GM18909 (cell line): ENCODE measurements at regions not wholly inside any gene's neighbourhood (a gene's known extent, or its start where the extent isn't known, plus 50 kb on each side); places are given as distances from the start of the nearest gene placed in this dataset.
"Not testable (repeated sequence)": the region's sequence is repeated elsewhere in the genome, so short reads cannot be mapped to it uniquely, and the experiment has no call there.

Experiments
- ATAC-seq: cut with Tn5 transposase; IDR thresholded peaks from one replicate; pipeline ENCODE4 v1.9.1; 2021; ENCODE audit warnings: mild to moderate bottlenecking; ENCODE audit not compliant: unreplicated experiment, poor library complexity

DNA sequence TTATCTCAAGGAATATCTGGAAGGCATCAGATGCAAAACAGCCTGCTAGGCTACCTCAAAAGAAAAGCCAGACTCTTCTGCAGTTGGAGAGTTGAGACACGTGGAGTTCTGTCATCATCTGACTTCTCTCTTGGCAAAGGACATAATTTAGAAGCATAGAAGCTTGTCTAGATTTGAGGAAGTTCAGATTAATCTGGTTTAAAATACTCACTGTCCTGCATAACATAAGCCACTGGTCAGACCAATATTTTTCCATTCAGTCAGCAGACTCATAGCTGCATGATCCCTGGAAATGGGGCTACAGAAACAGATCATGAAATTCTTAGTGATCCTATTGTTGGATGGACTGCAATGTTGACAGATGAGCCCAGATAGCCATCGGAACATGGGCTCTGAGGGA, 349.0 kb downstream of the TXNL1 start:
- ATAC-seq = no peak

DNA sequence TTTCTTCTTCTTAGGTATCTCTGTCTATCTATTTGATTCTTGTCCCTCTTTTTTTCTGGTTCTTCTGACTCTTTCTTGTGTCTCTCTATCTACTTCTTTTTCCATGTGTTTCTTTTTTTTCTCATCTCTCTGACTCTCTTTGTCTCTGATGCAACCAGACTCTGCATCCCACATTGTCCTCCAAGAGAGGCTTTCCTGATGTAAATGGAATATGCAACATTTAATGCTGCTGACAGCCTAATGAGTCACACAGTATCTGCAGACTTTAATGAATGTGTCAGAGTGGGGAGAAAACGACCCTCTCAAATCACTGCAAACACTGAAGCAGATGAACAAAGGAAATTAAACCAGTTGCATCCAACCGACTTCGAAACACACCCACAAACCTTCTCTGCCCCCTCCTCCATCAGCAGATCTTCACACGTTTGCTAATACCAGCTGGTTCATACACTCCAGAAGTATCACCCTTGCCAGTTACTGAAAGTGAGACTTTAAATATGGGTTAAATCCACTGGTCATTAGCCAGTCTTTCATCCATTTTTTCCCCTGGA, 351.5 kb downstream of the TXNL1 start:
- ATAC-seq = no peak

DNA sequence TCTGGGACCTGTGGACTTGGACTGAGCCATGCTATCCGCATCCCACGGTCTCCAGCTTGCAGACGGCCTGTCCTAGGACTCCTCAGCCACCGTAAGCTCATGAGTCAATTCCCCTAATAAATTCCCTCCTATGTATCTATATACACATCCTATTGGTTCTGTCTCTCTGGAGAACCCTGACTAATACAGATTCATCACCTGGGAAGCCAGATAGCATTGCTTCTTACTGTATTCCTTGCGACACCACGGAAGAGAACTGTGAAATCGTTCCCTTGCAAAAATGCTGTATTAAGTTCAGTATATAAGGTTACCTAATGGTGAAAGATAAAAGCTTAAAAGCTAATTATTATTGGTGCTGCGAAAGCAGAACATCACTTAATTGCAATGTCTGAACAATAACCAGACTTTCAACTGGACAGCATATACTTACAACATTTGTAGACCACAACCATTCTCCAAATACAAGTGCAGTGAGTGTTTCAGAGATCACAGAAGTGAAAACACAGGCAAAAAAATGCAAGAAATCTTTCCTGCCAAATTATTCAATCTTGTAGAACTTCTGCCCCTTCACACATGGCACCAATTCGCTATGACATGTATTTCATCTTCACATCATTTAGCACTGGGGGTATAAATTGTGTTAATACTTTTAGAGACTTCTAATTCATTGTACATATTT, 352.9 kb downstream of the TXNL1 start:
- no peak for ATAC-seq

DNA sequence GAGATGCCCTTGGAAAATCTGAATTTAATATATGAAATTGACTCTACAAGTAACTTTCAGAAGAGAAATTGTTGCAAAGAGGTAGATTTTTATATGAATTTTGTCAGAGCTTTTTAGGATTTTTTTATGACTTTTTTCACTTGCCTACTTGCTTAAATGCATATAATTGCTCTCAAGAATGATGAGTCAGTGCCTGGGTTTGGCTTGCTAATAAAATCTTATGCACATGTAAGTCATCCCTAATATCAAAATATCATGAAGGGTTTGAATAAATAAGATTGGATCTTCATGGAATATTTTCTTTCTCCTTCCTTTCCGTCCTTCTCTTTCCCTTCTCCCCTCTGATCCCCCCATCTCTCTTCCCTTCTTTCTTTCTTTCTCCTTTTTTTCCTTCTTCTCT, 354.1 kb downstream of the TXNL1 start:
- no peak for ATAC-seq

DNA sequence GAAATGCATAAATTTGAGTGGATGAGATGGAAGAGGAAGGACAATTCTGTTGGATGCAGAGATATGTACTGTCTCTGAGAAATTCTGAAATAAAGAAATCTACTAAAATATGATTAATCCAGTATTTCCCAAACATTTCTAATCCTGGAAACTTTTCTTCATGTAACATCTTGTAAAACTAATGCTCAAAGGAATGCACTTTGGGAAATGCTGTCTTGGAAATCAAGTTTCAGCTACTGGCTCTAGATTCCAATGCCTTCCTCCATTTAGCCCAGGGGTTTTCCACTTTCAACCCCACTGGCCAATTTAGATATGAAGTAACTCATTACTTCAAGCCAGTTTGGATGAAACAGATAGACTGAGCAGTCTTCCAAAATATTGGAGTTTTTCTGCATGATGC, 355.1 kb downstream of the TXNL1 start:
- ATAC-seq = no peak

DNA sequence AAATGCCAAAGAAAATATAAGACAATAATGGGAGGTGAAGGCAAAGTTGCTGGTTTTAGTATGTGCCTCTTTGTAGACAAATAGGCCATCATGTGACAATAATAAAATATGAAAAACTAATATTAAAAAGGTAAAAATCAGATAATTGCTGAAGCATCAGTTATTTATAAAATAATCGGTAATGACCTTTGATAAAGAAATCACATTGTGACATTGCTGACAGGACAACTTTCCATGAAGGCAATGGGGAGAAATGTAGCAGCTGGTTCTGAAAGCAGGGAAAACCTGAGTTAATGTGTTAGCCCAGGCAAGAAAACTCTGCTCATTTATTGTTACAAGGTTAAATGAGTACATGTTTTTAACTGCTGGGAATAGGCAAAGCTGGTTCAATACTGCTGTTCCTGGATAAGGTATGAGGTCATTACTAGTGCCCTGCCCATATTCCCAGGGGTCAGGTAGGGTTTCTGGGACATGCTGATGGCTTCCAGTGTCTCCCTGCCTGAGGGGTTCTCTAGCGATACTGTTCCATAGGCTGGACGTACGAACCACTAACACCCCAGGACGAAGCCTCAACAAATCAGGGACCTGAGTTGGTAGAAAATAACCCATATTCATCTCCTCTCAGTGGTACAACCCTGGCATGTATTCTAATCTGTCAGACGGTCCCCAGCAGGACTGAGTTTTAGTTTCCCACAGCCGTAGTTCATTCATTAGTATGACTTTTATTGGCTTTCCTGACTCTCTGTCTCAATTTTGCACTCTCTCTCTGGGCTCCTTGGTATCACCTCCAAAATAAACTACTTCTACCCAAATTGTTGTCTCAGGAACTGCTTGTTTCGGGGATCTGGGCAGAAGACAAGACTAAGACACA, 355.9 kb downstream of the TXNL1 start:
- no peak for ATAC-seq

DNA sequence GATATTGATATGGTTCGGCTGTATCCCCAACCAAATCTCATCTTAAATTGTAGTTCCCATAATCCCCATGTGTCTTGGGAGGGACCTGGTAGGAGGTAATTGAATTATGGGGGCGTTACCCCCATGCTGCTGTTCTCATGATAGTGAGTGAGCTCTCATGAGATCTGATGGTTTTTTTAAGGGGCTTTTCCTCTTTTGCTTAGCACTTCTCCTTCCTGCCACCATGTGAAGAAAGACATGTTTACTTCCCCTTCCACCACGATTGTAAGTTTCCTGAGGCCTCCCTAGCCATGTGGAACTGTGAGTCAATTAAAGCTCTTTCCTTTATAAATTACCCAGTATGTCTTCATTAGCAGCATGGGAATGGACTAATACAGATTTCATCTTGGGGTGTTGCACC, 358.6 kb downstream of the TXNL1 start:
- not testable (repeated sequence) for ATAC-seq

DNA sequence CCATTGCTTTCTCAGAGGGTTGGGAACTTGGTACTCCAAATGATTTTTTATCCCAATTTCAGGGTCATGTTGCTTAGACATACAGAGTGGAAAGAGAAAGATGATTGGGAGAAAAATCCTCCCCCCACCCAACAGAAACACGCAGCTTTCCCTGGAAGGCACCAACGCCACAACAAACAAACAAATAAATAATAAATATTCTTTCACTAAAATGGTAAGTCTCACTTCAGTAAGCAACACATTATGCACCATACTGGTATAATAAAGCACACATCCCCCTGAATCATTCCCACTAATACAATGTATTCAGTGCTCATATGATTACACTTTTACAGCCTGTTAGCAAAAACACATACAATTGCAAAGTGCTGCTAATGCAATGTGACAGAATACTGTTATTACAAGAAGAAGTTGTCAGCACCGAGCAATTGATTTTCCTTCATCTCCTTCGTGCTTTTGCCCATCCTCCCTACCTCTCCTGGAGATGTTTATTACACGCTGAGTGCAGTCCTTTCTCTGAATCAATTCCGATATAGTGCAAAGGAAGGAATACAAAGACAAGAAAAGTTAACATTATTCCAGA, 359.9 kb downstream of the TXNL1 start:
- no peak for ATAC-seq

DNA sequence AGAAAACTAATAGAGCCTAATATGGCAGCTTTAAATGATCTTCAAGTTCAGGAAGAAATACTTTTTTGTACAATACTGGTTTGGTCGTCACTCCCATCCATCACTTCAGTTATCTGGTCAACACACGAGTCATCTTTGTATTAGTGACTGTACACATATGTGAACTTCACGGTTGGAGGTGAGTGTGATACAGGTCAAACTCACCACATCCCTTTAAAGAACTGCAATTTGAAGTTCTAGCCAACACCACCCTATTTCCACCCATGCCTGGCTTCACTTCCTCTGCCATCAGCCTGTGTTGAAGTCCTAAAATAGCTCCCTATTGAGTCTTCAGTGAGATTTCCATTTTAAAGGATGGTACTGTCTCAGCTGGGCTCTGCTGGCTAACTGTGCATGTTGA, 361.9 kb downstream of the TXNL1 start:
- no peak for ATAC-seq

DNA sequence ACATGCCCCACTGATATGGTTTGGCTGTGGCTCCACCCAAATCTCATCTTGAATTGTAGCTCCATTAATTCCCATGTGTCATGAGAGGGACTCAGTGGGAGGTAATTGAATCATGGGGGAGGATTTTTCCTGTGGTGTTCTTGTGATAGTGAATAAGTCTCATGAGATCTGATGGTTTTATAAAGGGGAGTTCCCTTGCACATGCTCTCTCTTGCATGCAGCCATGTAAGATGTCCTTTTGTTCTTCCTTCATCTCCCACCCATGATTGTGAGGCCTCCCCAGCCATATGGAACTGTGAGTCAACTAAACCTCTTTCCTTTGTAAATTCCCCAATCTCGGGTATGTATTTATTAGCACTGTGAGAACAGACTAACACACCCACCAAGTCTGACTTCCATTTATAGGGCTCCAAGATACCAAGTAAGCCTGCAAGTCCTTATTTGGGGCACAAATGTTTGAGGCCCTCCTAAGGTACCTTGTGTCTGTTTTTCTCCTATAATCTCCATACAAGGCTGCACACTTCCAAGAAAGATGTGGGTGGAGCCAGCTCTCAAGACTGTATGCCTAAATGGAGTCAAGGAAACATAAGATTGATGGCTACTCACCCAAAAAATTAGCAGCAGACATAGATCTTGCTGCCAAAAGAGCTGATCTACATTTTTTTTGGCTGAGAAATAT, 364.7 kb downstream of the TXNL1 start:
- ATAC-seq = no peak

DNA sequence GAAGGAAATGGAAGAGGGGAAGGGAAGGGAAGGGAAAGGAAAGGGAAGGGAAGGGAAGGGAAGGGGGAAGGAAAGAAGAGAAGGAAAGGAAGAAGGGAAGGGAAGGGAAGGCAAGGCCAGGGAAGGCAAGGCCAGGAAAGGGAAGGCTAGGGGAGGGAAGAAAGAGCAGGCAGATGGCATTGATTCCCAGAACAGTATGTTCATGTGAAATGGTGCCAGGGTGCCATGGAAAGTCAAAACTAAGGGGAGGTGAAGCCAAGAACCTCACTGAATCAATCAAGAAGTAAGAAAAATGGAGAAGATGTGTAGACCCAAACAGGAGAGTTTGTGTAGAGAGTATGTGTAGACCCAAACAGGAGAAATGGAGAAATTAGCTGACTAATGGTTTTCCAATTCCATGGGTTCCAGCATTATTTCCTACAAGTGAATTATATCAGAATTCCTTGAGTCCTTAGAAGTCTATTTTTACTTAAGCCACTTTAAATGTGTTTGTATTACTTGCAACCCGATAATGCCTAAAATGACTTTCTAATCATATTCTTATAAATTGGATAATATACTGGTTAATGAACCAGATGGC, 367.6 kb downstream of the TXNL1 start:
- ATAC-seq = no peak

DNA sequence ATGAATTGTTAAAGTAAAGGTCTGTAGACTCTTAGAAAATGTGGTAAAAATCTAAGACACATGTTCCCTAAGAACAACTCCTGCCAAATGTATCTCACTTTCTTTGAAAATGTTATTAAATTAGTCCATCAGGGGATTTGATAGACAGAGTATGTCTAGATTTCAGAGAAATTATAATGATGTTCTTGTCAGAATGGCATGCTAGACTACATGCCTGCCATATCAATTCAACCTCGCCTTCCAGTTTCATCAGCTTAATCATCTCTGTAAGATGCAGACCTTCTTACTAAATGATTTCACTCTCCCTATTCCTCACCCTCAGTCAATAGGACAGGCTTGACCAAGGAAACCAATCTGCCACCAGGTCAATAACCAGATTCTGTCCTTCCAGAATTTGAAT, 368.4 kb downstream of the TXNL1 start:
- ATAC-seq = no peak

DNA sequence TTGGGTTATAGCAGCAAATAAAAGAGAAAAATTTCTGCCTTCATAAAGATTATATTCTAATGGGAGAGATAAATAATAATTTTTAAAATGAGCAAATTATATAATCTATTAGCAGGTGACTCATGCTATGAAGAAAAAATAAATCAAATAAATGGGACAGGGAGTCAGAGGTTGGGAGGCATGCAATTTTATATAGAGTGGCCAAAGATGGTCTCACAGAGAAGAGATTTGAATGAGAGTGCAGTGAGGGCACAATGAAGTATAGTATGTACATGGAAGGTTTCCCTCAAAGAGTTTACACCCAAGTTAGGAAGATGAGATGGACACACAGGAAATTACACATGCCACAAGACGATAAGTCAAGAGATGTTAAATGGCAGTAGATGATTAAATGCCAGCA, 369.4 kb downstream of the TXNL1 start:
- no peak for ATAC-seq

DNA sequence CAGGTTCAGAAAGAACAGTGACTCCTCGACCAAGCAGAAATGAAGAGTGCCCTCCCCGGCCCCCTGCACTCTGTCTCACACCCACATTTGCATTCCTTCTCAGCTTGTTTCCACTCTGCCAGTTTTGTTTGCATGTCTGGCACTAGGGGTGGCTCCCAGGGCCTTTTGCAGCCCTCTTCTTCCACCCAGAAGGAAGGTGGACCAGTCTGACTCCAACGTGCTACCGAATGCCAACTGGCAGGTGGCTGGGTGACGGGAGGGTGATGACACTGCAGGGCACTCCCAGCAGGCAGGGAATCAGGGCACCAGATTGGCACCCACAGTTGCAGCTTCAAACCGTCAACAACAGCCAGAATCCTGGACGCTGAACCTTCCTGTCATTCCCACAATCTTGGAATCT, 371.1 kb downstream of the TXNL1 start:
- ATAC-seq = no peak

DNA sequence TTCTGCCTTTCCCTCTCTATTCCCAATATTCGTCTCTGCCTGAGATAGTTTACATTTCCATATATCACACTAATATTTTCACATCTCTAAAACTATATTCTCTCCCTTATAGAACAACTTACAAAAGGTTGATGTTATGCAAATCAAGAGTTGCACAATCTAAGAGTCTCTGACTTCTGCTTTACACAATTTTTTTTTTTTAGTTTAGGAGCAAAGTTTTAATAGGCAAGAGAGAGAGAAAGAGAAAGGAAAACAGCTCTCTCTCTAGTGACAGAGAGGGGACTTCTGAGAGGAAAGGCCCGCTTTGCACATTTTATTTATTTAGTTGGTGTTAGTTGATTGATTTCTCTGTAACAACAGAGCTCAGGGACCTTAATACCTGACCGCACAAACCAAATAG, 380.2 kb downstream of the TXNL1 start:
- ATAC-seq = no peak

DNA sequence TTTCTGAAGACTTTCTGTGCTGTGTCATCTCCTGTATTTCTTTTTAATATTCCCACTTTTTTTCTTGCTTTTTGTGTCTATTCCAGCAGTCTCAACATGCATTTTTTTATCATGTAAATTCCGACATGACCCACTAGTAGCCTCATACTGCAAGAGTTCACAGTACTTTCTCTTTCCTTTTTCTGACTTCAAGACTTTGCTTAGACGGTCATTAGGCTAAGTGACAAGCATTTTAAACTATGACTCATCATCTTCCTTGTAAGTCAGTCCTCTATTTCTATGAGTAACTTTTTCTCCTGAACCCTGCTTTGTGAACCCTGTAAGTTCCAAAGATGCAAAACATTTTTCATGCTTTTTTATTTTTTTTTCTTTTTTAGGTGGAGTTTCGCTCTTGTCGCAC, 381.2 kb downstream of the TXNL1 start:
- ATAC-seq = peak; percentile 80

DNA sequence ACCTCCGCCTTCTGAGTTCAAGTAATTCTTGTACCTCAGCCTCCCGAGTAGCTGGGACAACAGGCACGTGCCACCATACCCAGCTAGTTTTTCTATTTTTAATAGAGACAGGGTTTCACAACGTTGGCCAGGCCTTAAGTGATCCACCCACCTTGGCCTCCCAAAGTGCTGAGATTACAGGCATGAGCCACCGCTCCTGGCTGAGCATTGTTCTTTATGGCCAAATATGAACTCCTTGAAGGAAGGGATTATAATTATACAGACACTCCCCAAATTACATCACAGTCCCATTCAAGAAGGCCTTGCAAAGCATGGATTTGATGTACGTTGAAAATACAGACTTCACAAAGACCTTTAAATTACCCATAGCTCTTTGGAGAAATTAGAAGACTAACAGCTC, 381.7 kb downstream of the TXNL1 start:
- ATAC-seq = no peak

DNA sequence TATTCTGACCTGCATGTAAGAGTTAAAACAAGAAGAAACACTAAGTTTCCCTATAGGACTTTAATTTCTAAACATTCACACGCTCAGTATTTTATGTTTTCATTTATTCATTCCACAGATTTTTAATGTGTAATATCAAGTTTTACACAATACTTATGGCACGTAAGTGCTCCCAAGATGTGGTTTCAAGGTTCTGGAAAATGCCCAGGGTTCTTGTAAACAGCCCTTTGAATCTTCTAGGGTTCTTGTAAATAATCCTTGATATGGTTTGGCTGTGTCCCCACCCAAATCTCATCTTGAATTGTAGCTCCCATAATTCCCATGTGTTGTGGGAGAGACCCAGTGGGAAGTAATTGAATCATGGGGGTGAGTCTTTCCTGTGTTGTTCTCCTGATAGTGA, 383.0 kb downstream of the TXNL1 start:
- no peak for ATAC-seq

DNA sequence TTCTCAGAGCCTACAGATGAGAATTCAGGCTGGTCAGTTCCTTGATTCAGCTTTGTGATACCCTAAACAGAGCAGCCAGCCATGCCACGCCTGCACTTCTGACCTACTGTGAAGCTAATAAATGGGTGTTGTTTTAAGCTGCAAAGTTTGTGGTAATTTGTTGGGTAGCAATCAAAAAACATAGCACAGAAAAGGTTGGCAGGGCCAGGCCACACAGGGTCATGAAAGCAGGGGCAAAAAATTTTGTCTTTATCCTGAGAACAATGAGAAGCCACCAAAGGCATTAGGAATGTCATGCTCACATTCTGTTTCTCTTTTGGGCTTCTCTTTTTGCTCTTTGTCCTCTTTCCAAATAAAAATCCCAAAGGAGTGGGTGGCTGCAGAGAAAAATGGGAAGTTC, 385.9 kb downstream of the TXNL1 start:
- no peak for ATAC-seq

DNA sequence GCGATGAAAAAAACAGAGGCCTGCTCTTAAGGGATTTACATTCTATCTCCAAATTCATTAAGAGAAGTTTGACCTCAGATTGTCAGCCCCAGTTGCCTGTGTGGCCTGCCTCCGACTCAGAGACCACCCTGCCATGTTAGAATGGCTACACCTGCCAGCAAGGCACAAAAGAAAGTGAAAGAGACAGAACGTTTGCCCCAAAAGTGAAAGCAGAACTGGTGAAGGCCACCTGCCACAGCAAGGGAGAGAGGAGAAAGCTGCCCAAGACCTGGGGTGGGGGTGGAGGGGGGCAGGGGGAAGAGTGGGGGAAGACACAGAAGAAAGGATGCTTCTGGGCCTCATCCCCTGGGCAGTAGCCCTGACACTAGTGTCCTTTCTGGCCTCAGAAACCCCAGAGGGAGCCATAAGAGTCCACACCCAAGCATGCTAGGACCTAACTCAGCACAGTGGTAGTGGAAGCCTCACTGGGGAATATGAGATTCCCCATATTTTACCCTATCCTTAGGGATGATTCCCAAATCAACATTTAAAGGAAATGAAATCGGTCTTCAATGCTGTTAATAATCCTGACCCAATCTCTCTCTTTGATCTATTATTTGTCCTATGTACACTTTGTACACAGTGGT, 389.7 kb downstream of the TXNL1 start:
- peak; percentile 99 for ATAC-seq
